GM19239 (cell line): ENCODE measurements at regions not wholly inside any gene's neighbourhood (a gene's known extent, or its start where the extent isn't known, plus 50 kb on each side); places are given as distances from the start of the nearest gene placed in this dataset.

Experiments
- DNase-seq: peaks from one replicate; pipeline ENCODE4 v3.0.0; 2011; ENCODE audit warnings: low spot score; ENCODE audit not compliant: insufficient read length
- FAIRE-seq: peaks from 2 replicates; lab custom pipeline; 2011; peaks lifted over from hg19 to GRCh38; lab: Jason Lieb, UNC

- FAIRE-seq = peak; percentile 79
- DNase-seq = no peak
Observed at GRCh38 chr6:144335311-144335861, 50.3 kb downstream of the UTRN start.

DNA sequence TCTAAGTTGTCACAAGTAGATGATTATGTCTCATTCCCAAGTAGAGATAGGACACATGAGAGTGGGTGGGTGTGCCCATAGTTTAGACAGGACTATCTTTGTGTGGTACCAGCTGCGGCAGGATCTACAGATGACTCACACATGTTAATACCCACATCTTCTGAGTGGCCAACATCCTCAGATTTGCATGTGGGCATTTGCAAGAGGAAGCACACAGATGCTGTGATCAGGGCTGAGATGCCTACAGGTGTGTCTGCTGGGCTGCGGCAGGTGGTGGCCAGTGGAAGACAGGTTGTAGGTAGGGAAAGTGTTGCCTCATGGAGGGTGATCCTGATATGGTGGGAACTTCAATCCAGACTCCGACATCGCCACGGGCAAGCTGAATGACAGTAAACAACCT, 50.8 kb downstream of the UTRN start:
- FAIRE-seq (peak; percentile 40), DNase-seq (no peak)

- no peak for DNase-seq
- no peak for FAIRE-seq
Observed at GRCh38 chr6:144336900-144337299, 51.8 kb downstream of the UTRN start.

DNA sequence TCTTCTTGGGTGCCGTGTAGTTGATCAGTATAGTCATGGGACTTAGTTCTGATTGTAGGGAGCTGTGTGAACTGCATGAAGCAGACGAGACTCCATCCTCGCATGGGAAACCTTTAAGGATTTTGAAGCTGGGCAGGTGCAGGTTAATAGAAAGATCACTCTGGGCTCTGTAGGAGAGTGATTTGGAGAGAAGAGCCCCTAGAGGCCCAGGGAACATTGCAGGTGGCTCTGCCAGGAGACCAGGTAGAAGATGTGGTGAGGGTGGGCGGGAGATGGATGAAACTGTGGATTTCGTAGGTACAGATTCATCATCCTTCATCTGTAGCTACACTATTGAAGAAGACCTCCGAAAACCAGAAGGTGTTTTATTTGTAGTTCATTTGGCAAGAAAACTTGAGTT, 53.3 kb downstream of the UTRN start:
- no peak for FAIRE-seq

GRCh38 chr6:144338951-144339700, 54.0 kb downstream of the UTRN start:
- DNase-seq (no peak), FAIRE-seq (no peak)

More for the DNA sequence above, 53.3 kb downstream of the UTRN start:
- DNase-seq = no peak

DNA sequence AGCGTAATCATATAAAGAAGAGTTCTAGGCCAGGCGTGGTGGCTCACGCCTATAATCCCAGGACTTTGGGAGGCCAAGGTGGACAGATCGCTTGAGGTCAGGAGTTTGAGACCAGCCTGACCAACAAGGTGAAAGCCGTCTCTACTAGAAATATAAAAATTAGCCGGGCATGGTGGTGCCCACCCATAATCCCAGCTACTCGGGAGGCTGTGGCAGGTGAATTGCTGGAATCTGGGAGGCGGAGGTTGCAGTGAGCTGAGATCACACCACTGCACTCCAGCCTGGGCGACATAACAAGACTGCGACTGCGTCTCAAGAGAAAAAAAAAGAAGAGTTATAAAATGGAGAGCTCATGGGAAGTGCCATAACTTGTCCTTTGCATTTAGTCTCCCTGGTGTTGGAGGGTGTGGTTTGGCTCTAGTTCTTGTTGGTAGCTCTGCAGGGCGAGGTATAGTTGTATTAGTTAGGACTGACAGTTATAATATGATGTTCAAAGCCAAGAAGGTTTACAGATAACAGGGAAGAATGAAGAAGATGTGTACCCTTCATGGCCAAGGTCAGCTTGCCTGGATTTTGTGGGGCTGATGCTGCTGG, 54.8 kb downstream of the UTRN start:
- DNase-seq (no peak), FAIRE-seq (no peak)

DNA sequence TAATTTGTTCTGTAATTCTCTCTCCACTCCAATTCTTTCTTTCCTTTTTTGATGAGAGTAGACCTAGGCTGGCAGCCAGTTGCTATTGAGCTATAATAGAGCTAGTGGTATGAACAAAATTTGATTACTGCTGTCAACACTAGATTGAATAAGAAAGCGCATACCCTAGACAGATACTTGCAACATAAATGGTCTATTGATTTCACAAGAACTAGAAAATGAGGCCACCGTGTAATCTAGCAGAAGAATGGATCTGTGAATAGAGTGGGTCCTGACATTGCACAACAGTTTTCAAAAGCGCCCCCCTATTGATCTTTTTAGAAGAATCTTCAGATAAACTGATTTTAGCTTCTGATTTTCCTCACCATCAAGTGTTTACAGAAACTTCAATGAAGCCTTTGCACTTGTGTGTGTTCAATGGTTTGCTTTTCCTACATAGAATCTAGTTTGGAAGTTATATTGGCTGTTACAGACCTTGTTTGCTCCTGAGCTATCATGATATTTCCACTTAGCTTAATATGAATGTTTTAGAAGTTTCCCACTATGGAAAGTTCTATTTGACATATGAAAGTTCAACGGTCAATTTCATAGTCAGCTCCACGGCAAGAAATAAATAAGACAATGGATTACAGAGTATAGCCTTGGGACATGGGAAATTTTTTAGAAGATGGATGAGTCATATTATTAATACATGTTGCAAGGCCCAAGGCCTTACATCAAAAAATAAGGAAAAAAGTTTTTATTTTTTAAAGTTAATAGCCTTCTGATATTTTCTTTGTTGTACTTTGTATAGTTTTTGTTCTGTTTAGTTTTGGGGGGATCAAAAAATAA, 55.6 kb downstream of the UTRN start:
- no peak for DNase-seq
- no peak for FAIRE-seq

DNA sequence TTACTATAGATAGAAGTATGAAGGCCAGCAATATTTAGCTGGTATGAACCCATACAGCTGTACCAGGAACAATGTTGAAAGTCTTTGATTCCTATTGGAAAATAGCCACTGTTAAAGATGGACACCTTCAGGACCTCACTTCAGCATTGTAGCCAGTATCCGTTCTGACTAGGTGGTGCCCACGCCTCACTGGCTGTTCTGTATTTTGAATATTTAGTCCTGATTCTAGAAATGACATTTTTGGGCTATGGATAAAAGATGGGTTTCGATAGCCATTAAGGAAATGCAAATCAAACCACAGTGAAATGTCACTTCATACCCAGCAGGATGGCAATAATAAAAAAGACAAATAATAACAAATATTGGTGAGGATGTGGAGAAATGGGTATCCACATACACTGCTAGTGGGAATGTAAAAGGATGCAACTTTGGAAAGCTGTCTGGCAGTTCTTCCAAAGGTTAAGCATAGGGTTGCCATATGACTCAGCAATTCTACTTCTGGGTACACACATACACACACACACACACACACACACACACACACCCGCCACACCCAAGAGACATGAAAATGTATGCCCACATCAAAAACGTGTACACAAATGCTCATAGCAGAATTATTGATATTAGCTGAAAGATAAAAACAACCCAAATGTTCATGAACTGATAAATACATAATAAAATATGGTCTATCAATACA, 56.8 kb downstream of the UTRN start:
- DNase-seq (no peak), FAIRE-seq (no peak)

DNA sequence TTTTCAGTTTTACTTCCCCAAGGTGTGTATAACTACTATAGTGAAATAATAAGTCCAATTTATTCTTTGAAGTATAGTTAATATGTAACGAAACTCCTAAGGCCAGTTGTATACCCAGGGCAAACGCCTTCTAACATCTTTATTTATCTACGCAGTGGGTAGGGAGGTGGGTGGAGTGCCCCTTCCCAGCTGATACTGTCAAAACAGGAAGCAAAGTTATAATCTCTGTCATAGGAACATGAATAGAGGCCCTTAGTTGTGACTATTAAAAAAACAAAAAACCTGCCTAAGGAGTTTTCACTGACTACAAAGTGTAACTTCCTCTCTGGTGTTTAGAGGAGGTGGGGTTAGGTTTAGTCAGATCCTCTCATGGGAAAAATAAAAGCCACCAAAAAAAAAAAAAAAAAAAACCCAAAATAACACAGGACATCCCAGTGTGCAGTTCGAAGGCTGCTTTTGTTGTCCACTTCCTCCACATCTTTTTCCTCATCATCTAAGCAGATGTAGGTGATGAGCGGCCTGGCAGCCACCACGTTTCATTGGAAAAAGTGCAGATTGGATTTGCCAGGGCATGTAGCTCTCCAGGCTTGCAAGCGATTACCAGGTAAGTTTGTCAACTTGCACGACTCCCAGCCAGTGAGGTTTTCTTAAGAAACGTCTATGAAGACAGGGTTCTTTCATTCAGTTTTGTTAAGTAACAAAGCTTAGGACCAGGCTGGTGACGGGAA, 58.7 kb downstream of the UTRN start:
- peak; percentile 92 for FAIRE-seq

GRCh38 chr6:144344646-144345045, 59.5 kb downstream of the UTRN start:
- no peak for DNase-seq
- FAIRE-seq = no peak

More for the DNA sequence above, 58.7 kb downstream of the UTRN start:
- DNase-seq = no peak

- no peak for FAIRE-seq
Observed at GRCh38 chr6:144345451-144345850, 60.3 kb downstream of the UTRN start.

DNA sequence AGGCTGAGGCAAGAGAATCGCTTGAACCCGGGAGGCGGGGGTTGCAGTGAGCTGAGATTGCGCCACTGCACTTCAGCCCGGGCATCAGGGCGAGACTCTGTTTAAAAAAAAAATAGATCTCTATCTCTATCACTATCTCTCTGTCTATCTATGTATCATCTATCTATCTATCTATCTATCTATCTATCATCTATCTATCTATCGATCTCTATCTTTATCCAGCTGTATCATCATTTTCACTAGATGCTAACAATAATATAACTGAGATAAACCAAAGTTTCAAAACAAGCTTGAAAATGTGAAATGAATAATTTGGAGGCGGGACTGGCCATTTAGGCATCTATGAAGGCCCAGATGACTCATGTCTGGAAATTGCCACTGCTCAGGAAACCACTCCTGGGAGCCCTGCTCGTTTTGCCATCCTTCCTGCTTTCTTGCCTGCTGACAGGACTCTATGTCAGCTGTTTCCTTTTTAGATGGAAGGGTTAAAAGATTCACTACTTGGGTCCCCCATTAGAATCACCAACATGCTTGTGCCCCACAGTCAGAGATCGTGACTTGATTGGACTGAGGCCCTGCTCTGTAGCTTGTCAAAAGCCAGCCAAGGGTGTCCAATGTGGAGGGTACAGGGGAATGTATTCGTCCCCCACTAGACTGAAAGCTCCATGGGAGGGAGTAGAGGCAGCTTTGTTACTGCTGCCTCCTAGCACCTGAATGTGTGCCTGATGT, 61.7 kb downstream of the UTRN start:
- no peak for FAIRE-seq

More at GRCh38 chr6:144345451-144345850, 60.3 kb downstream of the UTRN start:
- DNase-seq = no peak

DNA sequence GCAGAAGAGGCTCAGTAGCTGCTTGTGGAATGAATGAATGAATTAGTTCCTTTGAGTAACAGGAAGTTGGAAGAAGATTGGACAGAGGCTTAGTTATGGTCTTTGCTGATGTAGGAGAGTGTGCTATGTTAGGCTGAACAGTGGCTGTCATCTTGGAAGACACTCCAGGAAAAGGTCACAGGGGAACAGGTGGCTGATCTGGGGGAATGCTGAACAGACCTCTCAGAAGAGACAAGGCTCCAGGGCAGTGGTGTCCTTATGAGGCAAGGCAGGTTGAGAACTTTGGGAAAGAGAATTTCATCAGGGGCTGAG, 62.3 kb downstream of the UTRN start:
- DNase-seq = no peak
- FAIRE-seq = peak; percentile 55

More for the DNA sequence above, 61.7 kb downstream of the UTRN start:
- no peak for DNase-seq

DNA sequence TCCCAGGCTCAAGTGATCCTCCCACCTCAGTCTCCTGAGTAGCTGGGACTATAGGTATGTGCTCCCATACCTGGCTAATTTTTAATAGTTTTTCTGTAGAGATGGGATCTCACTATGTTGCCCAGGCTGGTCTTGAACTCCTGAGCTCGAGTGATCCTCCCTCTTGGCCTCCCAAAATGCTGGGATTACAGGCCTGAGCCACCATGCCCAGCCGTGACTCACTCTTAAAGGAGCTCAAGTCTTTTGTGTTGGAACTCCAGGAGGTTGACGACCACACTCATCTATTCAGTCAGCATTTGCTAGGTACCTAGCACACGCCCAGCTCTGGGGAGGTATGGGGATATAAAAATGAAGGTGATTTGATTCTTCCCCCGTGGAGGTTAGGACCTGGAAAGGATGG, 62.8 kb downstream of the UTRN start:
- FAIRE-seq = no peak

DNA sequence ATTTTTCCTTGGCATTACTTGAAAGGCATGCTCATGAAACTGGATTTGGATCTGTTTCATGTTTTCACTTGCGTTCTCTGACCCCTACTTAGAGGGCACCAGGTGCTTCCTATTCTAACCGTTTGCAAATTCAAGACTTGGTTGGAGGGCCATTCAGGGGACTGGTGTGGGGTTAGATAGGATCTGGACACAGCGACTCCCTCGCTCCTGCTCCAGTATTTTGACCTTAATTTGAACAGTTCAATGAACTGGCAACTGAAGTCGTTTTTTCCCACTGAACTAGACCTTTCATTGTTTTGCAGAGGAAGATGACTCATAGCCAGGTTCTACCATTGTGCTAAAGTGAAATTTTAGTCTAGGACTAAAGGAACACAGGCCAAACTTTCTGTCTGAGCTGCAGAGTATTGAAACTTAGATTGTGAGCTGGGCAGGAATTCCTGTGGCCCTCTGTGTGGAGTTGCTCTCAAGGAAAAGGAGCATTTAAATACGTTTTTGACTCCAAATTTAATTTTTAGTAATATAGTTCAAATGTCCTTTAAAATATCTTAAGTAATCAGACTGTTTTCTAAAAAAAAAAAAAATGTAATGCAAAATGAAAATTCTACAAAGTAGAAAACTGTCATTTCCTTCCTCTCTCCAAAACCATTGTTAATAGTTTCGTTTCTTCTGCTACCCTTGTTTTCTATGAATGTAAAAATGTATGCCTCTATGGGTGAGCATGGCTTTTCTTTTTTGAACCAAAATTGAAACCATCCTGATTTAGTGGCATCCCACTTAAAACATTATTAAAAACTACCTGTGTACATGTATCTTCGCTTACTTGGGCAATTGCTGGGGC, 64.8 kb downstream of the UTRN start:
- FAIRE-seq (peak; percentile 82), DNase-seq (no peak)

More for the DNA sequence above, 62.8 kb downstream of the UTRN start:
- no peak for DNase-seq

DNA sequence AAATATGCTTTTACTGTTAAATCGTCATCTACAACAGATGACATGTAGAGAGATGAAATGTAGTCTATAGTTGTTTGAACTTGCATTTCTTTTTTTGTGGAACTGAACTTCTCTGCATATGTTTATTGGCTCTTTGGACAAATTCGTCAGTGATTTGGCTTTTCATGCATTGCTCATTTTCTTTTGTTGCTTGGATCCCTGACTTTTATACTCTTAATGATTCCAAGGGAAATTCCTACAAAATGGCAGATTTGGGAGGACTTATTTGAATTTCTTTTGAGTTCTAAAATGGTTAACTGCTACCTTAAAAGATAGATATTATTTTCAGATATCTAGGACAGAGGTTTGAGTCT, 65.4 kb downstream of the UTRN start:
- peak; percentile 81 for FAIRE-seq
- DNase-seq = no peak

DNA sequence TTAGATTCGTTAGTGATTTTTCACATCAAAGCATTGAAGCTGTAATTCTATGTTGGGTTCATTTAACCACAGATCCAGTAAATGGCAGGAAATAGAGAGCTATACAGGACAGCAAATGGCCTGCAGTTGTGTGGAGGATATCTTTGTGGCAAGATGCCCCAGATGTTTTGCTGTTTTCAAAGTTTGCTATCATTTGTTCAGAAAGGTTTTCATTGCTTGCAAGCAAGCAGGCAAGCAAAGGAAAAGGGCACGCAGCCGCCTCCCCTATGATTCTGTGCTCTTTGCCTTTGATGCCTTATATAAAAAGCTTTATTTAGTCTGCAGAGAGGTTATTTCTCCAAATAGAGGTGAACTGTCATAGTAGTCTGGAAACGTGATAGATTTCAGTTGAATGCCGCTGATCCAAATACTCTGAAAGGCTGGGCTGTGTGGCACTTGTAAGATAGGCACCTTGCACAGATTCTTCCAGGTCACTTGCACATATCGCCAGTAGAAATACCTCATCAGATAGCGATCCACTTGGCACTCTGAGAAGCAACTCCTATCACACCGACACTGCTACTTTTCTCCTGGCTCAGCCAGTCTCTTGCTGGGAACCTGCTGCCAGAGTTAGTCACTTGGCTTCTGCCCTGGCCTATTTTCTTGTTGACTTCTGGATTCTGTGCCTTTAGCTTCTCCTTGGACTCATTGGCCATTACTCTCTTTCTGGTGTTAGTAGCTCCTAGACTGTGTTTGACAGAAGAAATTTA, 66.4 kb downstream of the UTRN start:
- DNase-seq (no peak), FAIRE-seq (peak; percentile 78)
